ENCODE measurements at regions not wholly inside any gene's neighbourhood (a gene's known extent, or its start where the extent isn't known, plus 50 kb on each side); places are given as distances from the start of the nearest gene placed in this dataset.
"Not testable (repeated sequence)": the region's sequence is repeated elsewhere in the genome, so short reads cannot be mapped to it uniquely, and the experiment has no call there.

- no peak for FAIRE-seq
Measured at GRCh38 chr14:47966076-47966810, 290.8 kb upstream of the MDGA2 start.

DNA sequence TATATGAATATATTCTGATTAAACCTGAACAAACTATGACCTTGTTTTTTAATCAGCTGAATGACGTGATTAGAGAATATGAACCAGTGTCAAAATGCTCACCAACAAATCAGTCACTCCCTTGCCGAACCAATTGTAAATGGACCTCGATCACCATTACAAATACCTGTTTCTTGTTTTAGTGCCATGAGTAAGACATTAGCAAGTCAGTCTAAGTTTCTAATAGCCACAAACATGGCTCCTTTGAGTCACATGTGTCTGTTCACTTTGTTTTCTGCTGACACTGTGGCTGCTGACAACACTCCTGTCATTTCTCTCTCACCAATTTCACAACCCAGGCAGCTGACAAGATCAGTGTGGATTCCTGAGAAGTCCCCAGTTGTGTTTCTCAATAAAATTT lies 286.2 kb upstream of the MDGA2 start:
- FAIRE-seq: no peak

DNA sequence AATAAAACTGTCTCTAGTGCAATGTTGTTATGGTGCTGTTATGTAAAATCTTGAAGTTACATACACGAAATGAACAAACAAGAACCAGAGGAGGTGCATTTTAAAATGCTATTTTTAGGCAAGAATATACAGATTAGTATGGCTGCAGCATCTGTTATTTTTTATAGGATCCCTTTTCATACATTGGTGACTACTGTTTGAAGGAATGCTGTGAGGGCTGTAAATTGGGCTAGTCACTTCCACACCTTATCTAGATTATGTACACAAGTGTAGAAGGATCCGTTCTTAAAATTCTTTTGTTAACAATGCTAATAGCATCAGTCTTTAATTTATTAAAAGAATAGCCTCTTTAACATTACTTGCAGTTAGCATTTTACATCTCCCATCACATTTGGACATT lies 284.3 kb upstream of the MDGA2 start:
- FAIRE-seq: no peak

DNA sequence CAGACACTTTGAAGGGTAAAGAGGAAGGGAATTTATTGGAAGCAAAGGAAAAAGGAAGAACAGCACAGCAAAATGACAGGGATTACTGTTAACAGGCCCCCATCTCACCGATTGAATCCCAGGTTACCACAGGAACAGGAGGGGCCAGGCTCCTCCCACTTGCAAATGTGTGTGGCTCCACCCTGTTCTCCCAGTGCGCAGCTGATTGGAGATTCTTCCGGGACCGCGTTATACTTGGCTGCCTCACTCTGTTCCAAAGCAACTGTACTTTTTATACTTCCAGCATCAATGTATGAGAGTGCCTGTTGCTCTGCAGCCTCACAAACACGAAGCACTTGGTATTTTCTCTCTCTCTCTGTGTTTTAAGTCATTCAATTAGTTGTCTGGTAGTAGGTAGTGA lies 273.6 kb upstream of the MDGA2 start:
- no peak for FAIRE-seq

GRCh38 chr14:47935332-47935731 lies 259.9 kb upstream of the MDGA2 start:
- FAIRE-seq: no peak

DNA sequence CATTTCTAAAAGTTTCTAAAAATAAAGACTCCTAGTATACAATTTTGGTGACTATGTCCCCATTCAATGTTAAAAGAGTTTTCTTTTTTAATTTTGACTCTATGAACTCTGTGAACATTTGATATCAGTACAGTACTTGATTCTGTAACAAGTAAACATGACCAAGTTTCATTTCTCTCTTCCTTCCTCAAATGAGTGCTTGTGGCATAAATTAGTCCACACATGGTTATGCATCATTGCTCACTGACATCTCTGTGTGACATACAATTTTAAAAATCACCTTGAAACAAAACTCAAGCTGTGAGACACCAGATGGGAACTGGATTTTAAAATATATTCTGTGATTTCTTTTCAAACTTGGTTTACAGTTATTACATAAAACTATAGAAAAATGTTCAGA lies 253.9 kb upstream of the MDGA2 start:
- no peak for FAIRE-seq

- FAIRE-seq: no peak
Measured at GRCh38 chr14:47921133-47921532, 245.7 kb upstream of the MDGA2 start.

- no peak for FAIRE-seq
Measured at GRCh38 chr14:47919997-47920396, 244.6 kb upstream of the MDGA2 start.

DNA sequence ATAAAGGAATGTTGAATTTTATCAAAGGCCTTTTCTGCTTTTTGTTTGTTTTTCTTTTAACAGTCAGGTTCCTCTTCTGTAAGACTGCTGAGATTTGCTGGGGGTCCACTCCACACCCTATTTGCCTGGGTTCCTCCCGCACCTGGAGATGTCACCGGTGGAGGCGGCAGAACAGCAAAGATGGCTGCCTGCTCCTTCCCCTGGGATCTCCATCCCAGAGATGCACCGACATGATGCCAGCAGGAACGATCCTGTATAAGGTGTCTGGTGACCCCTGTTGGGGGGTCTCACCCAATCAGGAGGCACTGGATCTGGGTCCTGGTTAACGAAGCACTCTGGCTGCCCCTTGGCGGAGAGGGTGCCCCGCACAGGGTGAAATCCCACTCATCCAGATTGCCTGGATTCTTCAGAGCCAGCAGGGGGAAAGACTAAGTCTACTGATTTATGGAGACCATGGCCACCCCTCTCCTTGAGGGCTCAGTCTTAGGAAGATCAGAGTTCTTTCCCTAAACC lies 244.0 kb upstream of the MDGA2 start:
- no peak for FAIRE-seq

DNA sequence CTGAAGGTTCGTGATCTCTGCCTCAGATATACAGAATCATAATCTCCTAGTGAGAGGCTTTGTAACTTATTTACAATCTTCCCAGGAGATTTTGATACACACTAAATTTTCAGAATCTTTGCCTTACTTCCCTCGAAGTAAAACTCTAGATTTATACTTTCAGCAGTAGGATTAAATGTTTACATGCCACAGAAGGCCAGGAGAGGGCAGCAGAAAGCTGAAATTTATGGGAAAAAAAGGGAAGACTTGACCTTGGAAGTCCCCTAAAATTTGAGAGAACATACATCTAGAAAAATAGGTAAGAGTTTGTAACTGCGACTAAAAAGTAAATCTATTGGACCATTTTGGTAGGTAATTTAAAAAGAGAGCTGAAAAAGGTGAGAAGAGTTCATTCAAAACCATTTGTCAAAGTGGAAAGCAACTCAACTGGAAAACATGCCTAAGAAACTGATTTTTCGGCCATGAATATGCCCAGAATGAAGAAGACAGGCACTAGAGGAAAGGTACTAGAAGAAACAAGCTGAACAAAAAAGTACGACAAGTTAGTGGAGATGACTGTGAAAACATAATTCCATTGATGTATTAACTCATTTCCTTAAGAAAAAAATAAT lies 242.0 kb upstream of the MDGA2 start:
- no peak for FAIRE-seq

GRCh38 chr14:47901141-47901540 lies 225.7 kb upstream of the MDGA2 start:
- not testable (repeated sequence) for FAIRE-seq

GRCh38 chr14:47899685-47900084 lies 224.3 kb upstream of the MDGA2 start:
- FAIRE-seq: peak; percentile 87

DNA sequence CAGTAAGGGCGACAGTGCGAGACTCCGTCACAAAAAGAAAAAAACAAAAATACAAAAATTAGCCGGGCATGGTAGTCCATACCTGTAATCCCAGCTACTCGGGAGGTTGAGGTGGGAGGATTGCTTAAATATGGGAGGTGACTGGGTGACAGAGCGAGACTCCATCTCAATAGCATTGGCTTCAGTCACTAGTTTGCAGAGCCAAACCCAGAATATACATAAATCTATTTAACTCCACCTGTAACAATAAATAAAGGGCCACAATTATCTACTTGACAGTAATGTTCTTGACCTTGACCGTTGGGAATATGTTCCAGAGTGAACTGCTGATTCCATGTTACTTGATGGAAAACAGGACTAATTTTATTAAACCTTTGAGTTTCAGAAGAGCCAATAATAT lies 198.9 kb upstream of the MDGA2 start:
- FAIRE-seq: no peak

GRCh38 chr14:47872588-47872987 lies 197.2 kb upstream of the MDGA2 start:
- FAIRE-seq: no peak

DNA sequence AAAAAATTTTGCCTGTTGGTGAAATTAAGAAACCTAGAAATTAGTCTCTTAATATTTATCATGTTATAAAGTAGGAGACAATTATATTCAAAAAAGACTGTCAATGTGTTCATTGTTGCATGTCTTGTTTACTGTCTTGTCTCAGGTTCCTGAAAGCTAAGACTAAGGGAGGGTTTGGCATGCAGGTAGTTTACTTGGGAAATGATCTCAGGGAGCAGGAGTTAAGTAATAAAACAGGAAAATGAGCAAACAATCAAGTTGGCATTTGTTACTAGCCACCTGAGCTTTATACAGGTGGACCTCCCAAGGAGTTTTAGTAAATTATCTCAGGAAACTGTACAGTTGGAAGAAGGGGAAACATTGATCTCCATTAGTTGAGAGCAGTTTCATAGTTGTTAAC lies 188.0 kb upstream of the MDGA2 start:
- FAIRE-seq: no peak

GRCh38 chr14:47857646-47858045 lies 182.2 kb upstream of the MDGA2 start:
- no peak for FAIRE-seq

- FAIRE-seq: no peak
Measured at GRCh38 chr14:47852278-47852677, 176.9 kb upstream of the MDGA2 start.

GRCh38 chr14:47846008-47846407 lies 170.6 kb upstream of the MDGA2 start:
- no peak for FAIRE-seq

GRCh38 chr14:47843236-47843635 lies 167.8 kb upstream of the MDGA2 start:
- FAIRE-seq: no peak

- FAIRE-seq: no peak
Measured at GRCh38 chr14:47833011-47833410, 157.6 kb upstream of the MDGA2 start.

DNA sequence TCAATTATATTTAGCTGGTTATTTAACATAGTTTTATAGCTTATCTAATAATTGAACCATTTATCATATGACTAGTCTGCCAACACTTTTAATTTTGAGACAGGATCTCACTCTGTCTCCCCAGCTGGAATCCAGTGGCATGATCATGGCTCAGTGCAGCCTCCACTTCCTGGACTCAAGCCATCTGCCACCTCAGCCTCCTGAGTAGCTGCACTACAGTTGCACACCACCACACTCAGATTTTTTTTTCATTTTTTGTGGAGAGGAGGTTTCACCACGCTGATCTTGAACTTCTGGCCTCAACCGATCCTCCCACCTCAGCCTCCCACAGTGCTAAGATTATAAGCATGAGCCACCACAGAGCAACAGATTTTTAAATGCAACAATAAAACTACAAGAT lies 151.4 kb upstream of the MDGA2 start:
- no peak for FAIRE-seq

DNA sequence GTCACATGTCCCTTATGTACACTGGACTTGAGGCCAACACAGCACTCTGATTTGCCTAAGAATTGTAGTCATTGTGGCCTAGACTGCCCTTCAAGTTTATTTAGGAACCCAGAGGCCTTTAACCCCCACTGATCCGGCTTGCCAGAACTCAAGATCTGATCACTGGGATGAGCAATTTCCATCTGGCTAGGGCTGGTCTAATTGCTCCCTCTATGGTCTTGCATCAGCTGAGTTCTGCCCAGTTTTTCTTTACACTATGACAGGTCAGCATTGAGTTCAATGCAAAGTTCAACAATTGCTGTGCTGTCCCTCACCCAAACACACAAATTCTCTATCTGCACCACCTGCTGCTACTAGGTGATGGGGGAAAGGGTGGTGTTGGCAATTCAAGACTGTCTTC lies 146.9 kb upstream of the MDGA2 start:
- no peak for FAIRE-seq

DNA sequence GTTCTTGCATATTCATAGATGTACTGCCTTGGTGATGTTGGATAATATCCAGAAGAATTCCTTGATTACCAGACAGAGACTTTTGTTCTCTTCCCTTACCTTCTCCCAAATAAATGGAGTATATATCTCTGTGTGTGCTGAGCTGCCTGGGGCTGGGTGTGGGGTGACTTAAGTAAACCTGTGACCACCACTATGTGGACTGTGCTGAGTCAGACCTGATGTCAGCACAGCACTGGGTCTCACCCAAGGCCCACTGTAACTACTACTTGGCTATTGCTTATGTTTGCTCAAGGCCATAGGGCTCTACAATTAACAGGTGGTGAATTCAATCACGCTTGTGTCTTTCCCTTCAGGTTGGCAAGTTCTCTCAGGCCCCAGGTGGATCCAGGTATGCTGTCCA lies 145.7 kb upstream of the MDGA2 start:
- no peak for FAIRE-seq

- FAIRE-seq: no peak
Measured at GRCh38 chr14:47790477-47790876, 115.1 kb upstream of the MDGA2 start.

DNA sequence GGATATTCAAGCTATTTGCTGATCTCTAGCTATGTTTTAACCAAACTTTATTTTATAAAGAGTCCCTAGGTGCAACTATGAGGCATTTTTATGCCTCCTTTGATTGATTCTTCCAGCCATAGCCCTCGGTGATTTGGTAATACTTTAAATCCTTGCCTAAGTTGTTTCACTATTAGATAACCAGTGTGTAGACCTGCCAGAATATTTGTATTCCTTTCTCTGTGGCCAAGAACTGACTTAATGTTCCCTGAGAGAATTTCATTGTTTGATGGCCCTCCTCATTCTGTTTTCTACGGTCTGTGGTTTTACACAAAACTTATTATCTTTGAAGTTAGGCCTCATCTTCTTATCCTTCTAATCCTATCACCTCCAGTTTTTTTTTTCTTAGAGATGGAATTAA lies 109.7 kb upstream of the MDGA2 start:
- no peak for FAIRE-seq
